NCI-H2196 (cell line): ENCODE measurements at regions not wholly inside any gene's neighbourhood (a gene's known extent, or its start where the extent isn't known, plus 50 kb on each side); places are given as distances from the start of the nearest gene placed in this dataset.
"Not testable (repeated sequence)": the region's sequence is repeated elsewhere in the genome, so short reads cannot be mapped to it uniquely, and the experiment has no call there.

Experiments
- DNase-seq: peaks from one replicate; lab custom pipeline; 2025; ENCODE audit not compliant: unreplicated experiment; lab: John Stamatoyannopoulos, UW

DNA sequence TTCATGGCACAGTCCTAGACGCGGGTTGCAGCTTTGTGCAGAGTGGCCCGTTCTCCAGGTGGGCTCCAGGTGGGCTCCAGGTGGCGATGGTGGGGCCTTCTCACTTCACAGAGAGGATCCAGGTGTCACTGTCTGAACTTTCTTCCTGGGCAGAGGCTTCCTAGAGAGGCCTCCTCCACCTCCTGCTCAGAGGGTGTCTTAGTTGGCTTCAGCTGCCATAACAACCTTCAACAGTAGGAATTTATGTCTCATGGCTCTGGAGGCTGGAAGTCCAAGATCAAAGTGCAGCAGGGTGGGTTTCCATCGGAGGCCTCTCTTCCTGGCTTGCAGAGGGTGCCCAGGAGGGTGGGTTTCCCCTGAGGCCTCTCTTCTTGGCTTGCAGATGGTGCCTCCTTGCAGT, 125.1 kb downstream of the GLRX3 start:
- DNase-seq: no peak

DNA sequence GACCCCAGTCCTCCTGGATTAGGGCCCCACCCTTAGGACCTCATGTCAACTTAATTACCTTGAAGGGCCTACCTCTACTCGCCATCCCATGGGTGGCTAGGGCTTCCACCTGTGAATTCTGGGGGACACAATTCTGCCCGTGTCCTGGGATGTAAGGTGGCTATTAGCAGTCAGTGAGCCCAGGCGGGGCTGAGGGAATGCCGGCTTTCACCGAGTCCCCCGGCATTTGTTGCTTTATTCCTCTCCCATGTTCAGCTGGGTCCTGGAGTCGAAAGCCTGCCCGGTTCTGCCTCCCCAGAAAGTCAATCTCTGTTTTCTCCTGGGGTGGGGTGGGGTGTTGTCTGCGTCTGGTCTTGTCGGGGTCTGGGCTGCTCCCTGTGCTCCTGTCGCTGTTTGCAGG, 125.6 kb downstream of the GLRX3 start:
- no peak for DNase-seq

DNA sequence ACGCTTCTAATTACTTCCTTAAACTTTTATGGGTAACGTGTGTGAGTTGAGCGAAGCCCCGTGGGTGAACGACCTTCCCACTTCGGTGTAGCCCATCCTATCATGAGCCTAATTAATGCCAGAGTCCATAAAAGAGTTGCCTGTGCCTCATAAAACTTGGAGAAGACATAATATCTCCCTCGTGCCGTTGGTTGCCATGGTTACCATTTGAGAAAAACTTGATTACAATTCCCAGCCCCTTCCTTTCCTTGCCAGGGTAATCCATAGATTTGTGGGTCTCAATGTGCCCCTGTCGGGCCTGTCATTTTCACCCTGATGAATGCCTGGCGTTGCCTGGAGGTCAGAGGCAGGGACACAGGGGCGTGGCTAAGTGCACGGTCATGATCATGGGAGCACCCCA, 127.1 kb downstream of the GLRX3 start:
- no peak for DNase-seq

DNA sequence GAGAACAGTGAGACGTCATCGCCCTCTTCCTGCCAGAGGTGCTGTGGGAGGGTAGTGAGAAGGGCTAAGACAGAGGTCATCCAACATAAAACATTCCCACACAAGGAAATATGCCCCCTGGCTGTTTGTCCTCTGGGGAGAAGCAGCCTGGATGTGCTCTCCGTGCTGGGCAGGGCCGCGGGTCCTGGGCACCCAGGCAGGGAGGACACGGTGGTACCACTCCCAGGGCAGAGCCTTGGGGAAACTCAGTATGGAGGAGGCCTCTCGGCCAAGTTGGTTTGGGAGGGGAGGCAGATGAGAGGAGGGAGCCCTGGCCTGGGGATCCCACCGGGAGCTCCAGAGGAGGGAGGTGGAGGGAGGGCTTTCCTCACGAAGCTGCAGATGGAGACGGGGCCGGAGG, 129.4 kb downstream of the GLRX3 start:
- DNase-seq: no peak

DNA sequence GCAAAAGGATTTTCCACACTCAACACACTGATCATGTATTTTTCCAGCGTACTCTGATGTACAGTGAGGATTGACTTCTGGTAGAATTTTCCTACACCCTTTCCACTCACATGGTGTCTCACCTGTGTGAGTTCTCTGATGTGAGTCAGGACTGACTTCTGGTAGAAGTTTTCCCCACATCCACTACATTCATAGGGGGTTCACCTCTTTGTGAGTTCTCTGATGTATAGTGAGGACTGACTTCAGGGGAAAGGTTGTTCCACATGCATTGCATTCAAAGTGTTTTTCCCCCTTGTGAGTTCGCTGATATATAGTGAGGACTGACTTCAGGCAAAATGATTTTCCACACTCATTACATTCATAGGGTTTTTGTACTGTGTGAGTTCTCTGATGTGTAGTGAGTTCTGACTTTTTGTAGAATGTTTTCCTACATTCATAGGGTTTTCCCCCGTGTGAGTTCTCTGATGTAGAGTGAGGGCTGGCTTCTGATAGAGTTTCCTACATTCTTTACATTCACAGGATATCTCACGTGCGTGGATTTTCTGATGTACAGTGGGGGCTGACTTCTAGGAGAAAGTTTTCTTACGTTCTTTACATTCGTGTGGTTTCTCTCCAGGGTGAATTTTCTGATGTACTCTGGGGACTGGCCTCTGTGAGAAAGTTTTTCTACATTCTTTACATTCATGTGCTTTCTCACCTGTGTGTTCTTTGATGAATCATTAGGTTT, 146.5 kb downstream of the GLRX3 start:
- no peak for DNase-seq

DNA sequence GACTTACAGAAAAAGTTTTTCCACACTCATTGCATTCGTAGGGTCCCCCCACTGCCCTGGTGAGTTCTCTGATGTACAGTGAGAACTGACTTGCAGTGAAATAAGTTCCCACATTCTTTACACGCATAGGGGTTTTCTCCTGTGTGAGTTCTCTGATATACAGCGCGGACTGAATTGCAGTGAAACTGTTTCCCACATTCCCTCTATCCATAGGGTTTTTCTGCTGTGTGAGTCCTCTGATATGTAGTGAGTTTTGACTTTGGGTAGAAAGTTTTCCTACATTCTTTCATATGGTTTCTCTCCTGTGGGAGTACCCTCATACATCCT, 147.0 kb downstream of the GLRX3 start:
- no peak for DNase-seq

DNA sequence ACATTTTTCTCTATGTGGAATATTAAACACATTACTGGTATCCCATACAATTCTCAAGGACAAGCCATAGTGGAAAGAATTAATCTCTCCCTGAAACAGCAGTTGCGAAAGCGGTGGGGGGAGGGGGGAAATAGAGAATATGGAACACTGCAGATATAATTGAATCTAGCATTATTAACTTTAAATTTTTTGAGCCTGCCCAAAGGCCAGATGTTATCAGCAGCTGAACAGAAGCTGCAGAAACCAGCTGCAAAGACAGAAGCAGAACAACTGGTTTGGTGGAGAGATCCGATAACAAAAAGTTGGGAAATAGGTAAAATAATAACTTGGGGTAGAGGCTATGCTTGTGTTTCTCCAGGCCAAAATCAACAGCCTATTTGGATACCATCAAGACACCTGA, 159.6 kb downstream of the GLRX3 start:
- not testable (repeated sequence) for DNase-seq

DNA sequence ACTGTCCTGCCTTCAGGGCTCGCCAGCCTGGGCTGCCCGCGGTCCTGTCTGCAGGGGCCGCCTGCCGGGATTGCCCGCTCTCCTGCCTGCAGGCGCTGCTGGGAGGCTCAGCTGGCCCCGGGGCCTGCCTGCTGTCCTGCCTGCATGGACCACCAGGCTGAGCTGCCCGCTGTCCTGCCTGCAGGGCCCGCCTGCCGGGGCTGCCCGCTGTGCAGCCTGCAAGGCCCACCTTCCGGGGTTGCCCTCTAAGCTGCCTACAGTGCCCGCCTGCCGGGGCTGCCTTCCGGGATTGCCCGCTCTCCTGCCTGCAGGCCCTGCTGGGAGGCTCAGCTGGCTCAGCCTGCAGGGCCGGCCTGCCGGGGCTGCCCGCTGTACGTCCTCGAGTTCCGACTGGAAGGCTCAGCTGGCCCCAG, 164.4 kb downstream of the GLRX3 start:
- DNase-seq: no peak

DNA sequence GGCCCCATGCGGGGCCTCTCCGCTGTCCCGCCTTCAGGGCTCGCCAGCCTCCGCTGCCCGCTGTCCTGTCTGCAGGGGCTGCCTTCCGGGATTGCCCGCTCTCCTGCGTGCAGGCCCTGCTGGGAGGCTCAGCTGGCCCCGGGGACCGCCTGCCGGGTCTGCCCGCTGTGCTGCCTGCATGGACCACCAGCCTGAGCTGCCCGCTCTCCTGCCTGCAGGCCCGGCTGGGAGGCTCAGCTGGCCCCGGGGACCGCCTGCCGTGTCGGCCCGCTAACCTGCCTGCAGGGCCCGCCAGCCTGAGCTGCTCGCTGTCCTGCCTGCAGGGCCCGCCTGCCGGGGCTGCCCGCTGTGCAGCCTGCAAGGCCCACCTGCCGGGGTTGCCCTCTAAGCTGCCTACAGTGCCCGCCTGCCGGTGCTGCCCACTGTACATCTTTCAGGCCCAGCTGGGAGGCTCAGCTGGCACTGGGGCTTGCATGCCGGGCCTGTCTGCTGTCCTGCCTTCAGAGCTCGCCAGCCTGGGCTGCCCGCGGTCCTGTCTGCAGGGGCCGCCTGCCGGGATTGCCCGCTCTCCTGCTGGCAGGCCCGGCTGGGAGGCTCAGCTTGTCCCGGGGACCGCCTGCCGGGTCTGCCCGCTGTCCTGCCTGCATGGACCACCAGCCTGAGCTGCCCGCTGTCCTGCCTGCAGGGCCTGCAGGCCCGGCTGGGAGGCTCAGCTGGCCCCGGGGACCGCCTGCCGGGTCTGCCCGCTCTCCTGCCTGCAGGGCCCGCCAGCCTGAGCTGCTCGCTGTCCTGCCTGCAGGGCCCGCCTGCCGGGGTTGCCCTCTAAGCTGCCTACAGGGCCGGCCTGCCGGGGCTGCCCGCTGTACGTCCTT, 165.1 kb downstream of the GLRX3 start:
- no peak for DNase-seq

DNA sequence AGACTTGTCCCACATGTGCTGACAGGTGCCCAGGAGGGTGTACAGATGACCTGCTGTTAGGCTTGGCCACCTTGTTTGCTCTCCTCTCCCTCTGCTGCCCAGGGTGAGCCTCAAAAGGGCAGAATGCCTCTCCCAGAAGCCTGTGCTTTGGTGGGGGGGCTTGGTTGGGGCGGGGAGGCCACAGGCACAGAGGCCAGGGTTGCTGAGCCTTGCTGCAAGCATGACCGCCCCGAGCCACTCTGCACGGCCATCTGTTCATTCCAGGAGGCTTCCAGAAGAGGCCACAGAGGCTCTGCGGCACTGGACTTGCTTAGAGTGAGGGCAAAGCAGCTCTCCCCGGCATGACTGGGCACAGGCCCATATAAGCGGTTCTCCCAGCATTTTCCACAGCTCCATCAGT, 190.8 kb downstream of the GLRX3 start:
- DNase-seq: no peak

DNA sequence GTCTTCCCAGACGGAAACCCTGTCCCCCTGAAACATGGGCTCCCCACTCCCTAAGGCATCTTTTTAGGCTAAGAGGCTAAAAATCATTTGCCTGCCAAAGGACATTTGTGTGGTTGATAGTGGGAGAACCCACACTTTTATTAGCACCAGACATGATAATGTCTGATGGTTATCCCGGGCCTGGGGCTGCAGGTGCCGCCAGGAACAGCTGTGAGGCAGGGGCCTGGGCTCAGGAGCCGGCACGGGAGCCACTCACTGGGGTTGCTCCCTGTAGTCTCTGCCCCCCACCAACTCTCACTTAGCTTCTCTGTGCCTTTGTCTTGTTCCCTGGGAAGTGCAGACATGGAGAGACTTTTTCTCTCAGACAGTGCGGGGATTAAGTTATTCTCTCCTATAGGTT, 193.6 kb downstream of the GLRX3 start:
- DNase-seq: no peak

DNA sequence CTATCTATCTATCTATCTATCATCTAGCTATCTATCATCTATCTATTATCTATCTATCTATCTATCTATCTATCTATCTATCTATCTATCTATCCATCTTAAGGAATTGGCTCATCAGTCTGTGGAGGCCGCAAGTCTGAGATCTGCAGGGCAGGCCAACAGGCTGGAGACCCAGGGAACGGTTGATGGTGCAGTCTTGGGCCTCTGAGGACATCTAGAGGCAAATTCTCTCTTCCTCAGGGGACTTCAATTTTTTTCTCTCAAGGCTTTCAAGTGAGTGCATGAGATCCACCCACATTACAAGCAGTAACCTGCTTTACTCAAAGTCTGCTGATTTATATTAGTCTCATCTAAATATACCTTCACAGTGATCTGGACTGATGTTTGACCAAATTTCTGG, 197.0 kb downstream of the GLRX3 start:
- DNase-seq: no peak

DNA sequence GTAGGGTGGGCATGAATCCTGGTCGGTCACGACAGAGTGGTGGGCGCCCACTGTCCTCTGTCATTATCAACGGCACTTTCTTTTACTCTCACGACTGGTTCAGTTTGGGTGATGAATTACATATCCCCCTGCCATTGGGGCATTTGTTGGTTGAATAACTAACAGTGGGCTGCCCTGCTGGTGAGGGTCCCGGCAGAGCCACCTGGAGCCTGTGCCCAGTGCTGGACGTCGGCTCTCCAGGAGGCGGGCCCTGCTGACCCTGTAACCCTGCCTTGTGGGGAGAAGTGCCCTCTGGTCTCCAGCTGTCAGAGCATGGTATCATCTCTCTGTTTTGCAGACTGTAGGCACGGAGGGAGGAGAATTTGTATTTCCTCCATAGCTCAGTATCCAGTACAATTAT, 199.1 kb downstream of the GLRX3 start:
- DNase-seq: no peak

DNA sequence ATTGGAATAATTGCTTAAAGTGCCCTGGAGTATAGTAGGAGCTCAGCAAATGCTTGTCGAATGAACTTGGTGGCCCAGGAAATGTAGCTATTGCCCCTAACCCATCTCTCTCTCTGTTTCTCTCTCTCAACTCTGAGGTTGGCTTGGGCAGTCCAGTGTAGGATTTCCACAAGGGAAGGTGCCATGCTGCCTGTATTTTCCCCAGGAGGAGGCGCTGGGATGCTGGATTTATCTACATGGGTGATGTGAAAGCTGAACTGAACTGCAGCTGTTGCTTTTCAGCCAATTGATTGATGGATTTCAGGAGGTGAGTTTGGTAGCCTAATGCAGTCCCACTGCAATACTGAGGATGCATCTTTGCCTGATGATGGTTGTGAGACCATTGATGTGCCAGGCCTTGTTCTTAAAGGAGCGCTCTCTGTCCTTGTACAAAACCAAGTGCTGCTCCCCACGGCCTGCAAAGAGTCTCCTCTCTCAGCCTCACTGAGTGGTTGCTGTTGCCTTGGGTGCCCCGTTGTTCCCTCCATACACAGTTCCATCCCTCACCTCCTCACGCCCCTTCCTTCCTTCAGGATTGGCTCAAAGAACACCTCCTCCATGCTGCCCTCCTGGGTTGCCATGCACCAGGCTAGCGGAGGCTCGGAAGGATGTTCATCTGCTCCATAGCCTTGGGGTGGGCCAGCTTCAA, 200.6 kb downstream of the GLRX3 start:
- DNase-seq: no peak

DNA sequence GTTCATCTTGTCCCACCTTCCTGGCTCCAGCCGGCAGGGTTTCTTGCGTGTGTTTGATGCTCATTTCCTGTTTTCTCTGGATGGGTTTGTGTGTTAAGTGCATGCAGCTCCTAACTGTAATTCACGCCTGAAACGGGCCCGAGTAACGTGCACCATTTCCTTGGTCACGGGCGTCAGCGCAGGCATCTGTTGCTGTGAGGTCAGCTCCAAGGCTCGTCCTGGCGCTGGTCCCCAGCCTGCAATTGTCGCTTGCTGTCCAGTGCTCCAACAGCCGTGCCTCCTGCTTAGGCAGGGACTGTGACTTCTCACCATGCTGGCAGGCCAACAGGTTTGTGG, 201.1 kb downstream of the GLRX3 start:
- DNase-seq: no peak

DNA sequence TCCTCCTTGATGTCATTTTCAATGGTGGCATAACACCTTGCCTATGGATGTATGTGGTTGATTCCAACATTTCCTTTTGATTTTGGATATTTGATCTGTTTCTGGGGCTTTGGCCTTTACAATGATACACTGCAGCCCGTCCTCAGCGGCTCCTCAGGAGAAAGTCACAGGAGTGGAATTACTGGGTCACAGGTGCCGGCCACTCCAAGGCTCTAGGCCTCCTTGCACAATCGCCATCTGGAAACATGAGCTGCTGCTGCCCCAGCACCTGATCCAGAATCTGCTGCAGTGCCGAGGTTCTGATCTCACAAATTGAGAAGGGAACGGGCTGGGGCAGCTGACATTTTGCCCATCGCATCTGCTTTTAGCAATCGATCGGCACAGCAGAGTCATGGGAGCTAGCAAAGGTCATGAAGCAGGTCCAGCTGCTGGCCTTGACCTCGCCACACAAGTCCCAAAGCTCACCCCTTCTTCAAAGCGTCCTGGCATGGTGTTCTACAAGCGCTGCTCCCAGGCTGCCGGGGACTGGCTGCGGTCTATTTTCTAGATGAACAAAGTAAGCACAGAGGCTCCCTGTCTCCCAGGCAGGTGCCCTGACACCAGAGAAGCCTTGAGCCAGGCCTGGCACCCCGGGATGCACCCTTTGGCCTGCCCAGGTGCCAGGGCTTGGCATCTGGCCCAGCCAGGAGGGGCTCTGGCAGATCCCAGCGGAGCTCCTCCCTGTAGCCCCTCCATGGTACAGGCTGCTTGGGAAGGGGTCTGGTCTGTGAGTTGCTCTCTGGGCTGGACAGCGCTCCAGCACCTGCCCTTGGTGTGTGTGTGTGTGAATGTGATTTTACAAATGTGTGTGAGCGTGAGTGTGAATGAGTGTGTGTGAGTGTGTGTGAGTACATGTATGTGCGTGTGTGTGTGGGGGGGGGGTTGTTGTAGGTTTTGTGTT, 201.8 kb downstream of the GLRX3 start:
- DNase-seq: peak; percentile 4

DNA sequence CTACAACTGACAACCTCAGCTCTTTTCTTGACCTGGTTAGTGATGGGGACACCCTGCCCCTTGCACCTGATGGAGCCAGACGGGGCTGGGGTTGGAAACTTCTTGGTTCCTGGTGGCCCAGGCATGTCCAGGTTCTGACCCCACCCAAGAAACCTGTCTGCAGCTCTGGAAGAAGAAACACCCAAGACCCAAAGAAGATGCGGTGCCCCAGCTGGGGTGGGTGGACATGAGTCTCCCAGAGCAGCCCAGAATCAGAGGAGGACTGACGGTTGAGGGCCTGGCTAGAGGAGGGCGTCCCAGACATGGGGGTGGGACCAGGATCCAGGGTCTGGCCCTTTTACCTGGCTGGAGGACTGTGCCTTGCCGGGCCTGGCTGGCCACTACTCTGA, 202.4 kb downstream of the GLRX3 start:
- no peak for DNase-seq

DNA sequence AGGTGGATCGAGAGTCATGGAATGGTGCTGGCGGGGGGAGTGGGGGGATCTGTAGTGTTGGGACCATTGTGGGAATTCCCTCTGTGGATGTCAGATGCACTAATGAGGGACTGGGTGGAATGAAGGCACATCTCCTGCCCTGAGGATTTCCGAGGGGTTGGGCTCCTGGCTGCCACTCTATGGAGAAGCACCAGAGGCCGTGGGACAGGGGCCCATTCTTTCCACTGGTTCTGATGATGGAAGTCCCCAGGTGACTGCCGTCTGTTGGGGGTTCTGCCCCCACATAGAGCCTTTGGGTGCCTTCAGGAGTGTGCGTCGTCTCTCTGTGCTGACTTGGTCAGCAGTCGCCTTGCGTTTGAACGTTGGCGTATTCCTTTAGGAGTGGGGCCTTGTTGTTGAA, 202.9 kb downstream of the GLRX3 start:
- DNase-seq: no peak

DNA sequence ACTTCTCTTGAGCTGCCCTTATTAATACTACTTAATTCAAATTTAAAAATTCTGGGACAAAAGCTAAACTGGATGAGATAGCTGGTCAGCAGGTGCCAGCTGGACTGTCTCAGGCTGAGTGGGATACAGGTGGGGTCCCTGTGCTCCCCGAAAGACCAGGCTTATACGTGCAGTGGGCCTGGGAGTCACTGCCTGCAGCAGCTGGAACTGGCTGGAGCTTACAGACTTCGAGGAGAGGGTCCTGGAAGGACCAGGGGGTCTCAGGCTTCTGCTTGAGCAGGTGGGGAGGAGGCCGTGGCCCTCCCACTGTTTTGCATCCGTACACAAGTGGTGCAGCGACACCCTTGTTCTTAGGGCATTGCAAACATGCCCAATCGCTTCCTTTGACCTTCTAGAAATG, 203.7 kb downstream of the GLRX3 start:
- DNase-seq: no peak

DNA sequence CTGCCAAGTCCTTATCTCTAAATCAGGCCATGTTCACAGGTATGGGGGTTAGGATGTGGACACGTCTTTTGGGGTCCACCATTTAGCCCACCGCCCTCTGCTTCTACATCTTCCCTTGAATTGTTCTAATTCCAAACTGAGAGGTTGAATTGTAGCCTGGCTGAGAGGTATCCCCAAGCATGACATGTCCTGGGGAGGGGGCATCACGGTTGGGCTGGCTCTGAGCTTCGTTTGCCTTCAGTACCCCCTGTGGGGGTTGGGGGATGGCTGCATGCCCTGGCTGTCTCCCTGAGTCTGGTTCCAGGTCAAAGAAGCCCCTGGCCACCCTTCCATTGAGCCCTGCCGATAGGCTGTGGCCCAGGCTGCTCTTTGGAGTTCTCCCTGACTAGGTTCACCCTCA, 204.6 kb downstream of the GLRX3 start:
- DNase-seq: no peak

DNA sequence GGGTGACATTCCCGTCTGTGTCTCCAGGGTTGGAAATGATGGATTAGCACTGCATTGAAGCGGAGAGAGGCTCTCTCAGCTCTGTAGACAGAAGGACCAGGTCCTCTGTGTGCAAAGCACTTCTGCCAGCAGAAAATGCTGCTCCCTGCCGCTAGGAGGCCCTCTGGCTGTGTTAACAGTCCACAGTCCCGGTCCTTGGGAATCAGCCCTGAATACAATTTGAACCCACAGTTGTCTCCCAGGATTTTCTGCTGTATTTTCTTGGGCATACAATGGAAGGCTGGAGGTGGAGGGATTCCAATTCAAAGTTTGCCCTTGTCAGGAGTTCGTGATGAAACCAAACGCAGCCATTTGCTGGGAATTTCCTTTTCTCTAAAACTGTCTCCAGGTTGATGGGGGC, 205.2 kb downstream of the GLRX3 start:
- no peak for DNase-seq
